GM08714 (cell line): ENCODE measurements at regions not wholly inside any gene's neighbourhood (a gene's known extent, or its start where the extent isn't known, plus 50 kb on each side); places are given as distances from the start of the nearest gene placed in this dataset.

Experiments
- H3K4me3 ChIP-seq: fragments of 200-500 bp; sonication (Bioruptor generic); 2 replicates; pipeline ENCODE4 v1.5.1; 2014; ENCODE audit warnings: mild to moderate bottlenecking, low read length, inconsistent platforms
- ZNF274 ChIP-seq: IDR thresholded peaks from 2 replicates; pipeline ENCODE4 v1.6.1; 2012; ENCODE audit warnings: mild to moderate bottlenecking, low read depth, low read length

GRCh38 chr11:80512491-80512890 lies 1071.7 kb upstream of the TENM4 start:
- no peak overlapping the region for H3K4me3 ChIP-seq
- no peak for TF ChIP-seq ZNF274

DNA sequence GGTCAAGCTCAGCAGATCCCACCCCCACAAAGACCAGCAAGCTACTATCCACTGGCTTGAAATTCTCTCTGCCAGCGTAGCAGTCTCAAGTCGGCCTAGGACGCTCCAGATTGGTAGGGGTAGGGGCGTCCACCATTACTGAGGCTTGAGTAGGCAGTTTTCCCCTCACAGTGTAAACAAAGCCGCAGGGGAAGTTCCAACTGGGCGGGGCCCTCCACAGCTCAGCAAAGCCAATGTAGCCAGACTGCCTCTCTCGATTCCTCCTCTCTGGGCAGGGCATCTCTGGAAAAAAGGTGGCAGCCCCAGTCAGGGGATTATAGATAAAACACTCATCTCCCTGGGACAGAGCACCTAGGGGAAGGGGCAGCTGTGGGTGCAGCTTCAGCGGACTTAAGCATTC lies 1064.9 kb upstream of the TENM4 start:
- H3K4me3 ChIP-seq: no peak overlapping the region
- TF ChIP-seq ZNF274: no peak

- no peak overlapping the region for H3K4me3 ChIP-seq
- no peak for TF ChIP-seq ZNF274
Observed at GRCh38 chr11:80503990-80504389, 1063.2 kb upstream of the TENM4 start.

DNA sequence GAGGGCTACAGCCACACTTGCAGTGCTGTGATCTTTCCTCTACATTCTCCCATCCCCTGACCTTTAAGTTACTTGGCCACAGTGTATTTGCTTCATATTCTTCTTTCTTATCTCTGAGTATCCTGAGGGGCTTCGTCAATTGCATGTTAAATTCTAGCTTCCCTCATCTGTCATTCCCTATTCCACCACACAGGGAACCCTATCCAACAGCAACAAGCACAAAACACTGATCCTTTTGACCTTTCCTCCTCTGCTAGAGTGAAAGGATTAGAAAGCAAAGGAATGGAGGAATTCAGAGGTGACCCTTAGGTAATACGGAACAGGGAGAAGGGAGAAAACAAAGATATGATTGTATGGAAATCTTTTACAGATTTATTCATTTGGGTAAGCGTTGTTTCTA lies 1061.7 kb upstream of the TENM4 start:
- H3K4me3 ChIP-seq: no peak overlapping the region
- TF ChIP-seq ZNF274: no peak

- no peak overlapping the region for H3K4me3 ChIP-seq
Observed at GRCh38 chr11:80495116-80495515, 1054.3 kb upstream of the TENM4 start.

GRCh38 chr11:80487952-80488351 lies 1047.1 kb upstream of the TENM4 start:
- no peak for TF ChIP-seq ZNF274

More at GRCh38 chr11:80495116-80495515, 1054.3 kb upstream of the TENM4 start:
- TF ChIP-seq ZNF274: no peak

DNA sequence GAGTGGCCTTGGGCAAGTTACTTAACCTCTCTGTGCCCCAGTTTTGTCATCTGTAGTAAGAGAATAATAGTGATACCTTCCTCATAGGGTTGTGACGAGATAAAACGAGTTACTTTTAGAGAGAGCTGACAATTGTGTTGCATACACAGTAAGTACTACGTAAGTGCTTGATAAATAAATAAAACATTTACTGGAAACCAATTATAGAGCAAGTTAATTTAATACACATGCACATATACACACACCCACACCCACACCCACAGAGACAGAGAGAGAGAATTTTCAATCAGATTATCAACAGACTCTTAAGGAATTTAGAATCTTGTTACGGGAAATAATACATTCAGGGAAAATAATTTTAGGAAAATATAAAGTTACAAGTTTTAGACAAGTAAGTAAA lies 1045.8 kb upstream of the TENM4 start:
- H3K4me3 ChIP-seq: no peak overlapping the region
- no peak for TF ChIP-seq ZNF274

More at GRCh38 chr11:80487952-80488351, 1047.1 kb upstream of the TENM4 start:
- no peak overlapping the region for H3K4me3 ChIP-seq

DNA sequence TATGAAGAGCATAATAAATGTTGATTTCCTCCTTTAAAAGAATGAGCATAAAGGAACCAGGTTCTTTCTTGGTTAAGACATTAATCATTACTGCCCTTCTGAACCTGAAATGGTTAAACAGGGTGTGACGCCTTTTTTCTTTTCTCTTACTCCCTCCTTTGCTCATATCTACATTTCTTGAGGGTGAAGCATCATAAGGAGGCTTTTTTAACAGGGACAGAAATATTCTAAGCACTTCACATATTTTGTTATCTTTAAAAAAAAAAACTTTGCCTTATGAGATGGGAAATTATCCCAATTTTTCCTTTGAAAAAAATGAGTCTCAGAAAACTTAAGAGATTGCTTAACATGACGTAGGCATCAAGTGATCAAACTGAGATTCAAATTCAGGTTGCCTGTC lies 1036.3 kb upstream of the TENM4 start:
- no peak for TF ChIP-seq ZNF274
- H3K4me3 ChIP-seq: no peak overlapping the region

- no peak overlapping the region for H3K4me3 ChIP-seq
- TF ChIP-seq ZNF274: no peak
Observed at GRCh38 chr11:80473562-80473961, 1032.7 kb upstream of the TENM4 start.

DNA sequence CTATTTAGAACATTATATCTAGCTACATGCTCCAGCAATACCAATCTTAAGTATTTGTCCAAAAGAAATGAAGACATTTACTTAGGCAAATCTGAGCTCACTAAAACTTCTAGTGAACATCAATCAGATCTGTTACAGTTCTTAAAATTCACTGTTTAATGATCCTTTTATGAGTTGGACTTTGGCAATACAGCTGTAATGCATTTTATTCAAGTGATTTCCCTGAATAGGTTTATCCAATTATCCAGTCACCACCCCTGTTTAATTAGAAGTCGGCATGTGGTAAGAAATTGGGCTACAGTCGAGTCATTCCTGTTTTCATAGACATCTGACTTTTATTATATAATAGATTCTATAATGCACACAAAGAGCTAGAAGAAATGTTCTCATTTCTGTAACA lies 1029.0 kb upstream of the TENM4 start:
- TF ChIP-seq ZNF274: no peak
- H3K4me3 ChIP-seq: no peak overlapping the region

DNA sequence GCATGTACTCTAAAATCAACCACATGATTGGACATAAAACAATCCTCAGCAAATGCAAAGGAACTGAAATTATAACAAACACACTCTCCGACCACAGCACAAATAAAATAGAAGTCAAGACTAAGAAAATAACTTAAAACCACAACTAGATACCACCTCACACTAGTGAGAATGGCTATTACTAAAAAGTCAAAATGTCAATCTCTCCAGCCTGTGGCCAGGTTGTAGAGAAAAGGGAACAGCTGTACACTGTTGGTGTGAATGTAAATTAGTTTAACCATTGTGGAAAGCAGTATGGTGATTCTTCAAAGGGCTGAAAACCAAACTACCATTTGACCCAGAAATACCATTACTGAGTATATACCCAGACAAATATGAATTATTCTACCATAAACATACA lies 1025.7 kb upstream of the TENM4 start:
- TF ChIP-seq ZNF274: no peak
- no peak overlapping the region for H3K4me3 ChIP-seq

DNA sequence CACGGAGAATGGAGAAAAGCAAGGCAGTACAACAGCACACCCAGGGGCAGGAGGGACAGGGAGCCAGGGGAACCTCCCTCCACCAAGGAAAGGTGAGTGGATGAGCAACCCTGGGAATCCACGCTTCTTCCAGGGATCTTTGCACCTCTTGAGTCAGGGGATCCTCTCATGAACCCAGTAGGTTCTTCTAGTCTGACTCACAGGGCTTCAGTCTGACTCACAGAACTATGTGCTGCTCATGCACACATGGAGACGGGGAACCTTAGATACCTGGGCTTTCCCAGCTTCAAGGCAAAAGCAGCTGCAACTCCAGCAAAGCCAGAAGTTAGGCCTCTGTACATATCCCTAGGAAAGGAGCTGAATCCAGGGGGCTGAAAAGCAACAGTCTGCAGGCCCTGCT lies 1021.4 kb upstream of the TENM4 start:
- H3K4me3 ChIP-seq: no peak overlapping the region
- TF ChIP-seq ZNF274: no peak

- no peak for TF ChIP-seq ZNF274
Observed at GRCh38 chr11:80458376-80458775, 1017.5 kb upstream of the TENM4 start.

GRCh38 chr11:80457823-80458222 lies 1017.0 kb upstream of the TENM4 start:
- no peak for TF ChIP-seq ZNF274

More at GRCh38 chr11:80458376-80458775, 1017.5 kb upstream of the TENM4 start:
- H3K4me3 ChIP-seq: no peak overlapping the region

DNA sequence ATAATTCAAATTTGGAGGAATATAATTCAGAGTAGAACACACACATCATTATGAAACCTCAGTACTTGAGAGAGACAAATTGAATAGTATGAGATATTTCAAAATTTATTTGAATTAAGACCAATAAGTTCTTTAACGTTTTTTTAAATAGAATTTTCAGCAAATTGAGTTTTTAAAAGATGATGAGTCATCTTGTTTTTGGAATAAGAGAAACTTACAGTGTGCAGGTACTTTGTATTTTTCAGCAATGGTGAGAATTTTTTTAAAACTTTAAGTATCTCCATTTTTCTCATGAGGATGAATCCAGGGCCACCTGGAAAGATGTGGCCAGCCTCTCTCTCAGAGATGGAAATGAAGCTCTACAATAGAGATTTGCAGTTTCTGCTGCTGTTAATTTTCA lies 1015.0 kb upstream of the TENM4 start:
- no peak overlapping the region for H3K4me3 ChIP-seq
- TF ChIP-seq ZNF274: no peak

More at GRCh38 chr11:80457823-80458222, 1017.0 kb upstream of the TENM4 start:
- no peak overlapping the region for H3K4me3 ChIP-seq

DNA sequence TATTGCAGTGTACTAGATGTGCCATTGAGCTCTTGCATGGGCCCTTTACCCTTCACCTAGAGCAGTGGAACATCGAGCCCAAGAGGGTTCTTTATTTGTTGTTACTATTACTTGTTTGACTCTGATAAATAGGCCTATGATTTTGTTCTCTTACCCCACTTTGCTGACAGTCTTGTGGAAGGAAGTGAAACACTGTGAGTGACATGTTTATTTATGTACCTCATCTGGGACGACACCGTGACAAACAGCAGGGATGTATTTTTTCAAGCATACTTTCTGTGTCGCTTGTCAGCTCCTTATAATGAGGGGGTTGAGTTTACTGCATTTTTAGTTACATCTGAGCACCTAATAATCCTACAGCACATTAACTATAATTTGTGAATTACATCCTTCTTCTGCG lies 1010.3 kb upstream of the TENM4 start:
- no peak overlapping the region for H3K4me3 ChIP-seq
- no peak for TF ChIP-seq ZNF274
